K562 (cell line): ENCODE measurements at regions not wholly inside any gene's neighbourhood (a gene's known extent, or its start where the extent isn't known, plus 50 kb on each side); places are given as distances from the start of the nearest gene placed in this dataset.

Experiments
- ATAC-seq: fragments of 200-7000 bp; cut with Tn5 transposase; 3 replicates; pipeline ENCODE4 v1.9.1; 2020; ENCODE audit warnings: moderate library complexity
- BruUV-seq: library from RNA; stranded (reverse); fragments of 400-500 nt; replicated peaks from 2 replicates; lab custom pipeline; 2021; lab: Mats Ljungman, UMichigan
- CTCF ChIA-PET: fragments of 300-600 bp; formaldehyde crosslinking; extraction: SDS; loops from one replicate; lab custom pipeline; 2021; ENCODE audit warnings: low intra/inter-chr PET ratio; lab: Yijun Ruan, JAX
- POLR2A ChIA-PET: fragments of 300-600, 350-650 bp; sonication (Branson Sonifier 250); formaldehyde crosslinking; extraction: SDS; loops from one replicate; lab custom pipeline; 2021; ENCODE audit warnings: antibody characterized with exemption, inconsistent platforms; lab: Yijun Ruan, JAX
- DNase-seq, 4 experiments: peaks; one replicate each; pipeline versions ENCODE4 v3.0.0 to v3.0.0-alpha.2; 2011 to 2018; ENCODE audit warnings: low spot score in 3 of 4, mixed read lengths in 3 of 4; ENCODE audit errors: extremely low read depth in 1 of 4
- FAIRE-seq: peaks from 2 replicates; lab custom pipeline; 2011; peaks lifted over from hg19 to GRCh38; lab: Jason Lieb, UNC
- H2AFZ ChIP-seq: 2 replicates; pipeline ENCODE4 v1.6.0; 2011; ENCODE audit warnings: low read depth, low read length, control low read depth, inconsistent platforms
- H3K27ac ChIP-seq: fragments of 200-600 bp; 3 replicates; pipeline ENCODE4 v1.8.0; 2011; ENCODE audit warnings: low read depth, mild to moderate bottlenecking, control low read depth, inconsistent platforms, low read length, moderate library complexity, mixed read lengths; ENCODE audit errors: extremely low read depth
- H3K27me3 ChIP-seq, 2 experiments: fragments of 300-600 bp in 1 of 2; 2 replicates in 1 of 2; 3 replicates in 1 of 2; pipeline versions ENCODE4 v1.6.0 to v1.8.0; 2011; ENCODE audit warnings: inconsistent platforms in 2 of 2, low read length in 2 of 2, mild to moderate bottlenecking in 1 of 2, mixed read lengths in 1 of 2, moderate library complexity in 1 of 2; ENCODE audit not compliant: control insufficient read depth in 2 of 2, insufficient read depth in 2 of 2
- H3K36me3 ChIP-seq: fragments of 300-600 bp; 3 replicates; pipeline ENCODE4 v1.8.0; 2011; ENCODE audit warnings: mild to moderate bottlenecking, low read length, inconsistent platforms; ENCODE audit not compliant: control insufficient read depth, insufficient read depth
- H3K4me1 ChIP-seq, 2 experiments: fragments of 200-600 bp in 1 of 2; replicated peaks in 1 of 2; 2 replicates in 1 of 2; 3 replicates in 1 of 2; pipeline versions ENCODE4 v1.5.1 to v1.8.0; 2011; ENCODE audit warnings: inconsistent platforms in 2 of 2, low read length in 2 of 2, mild to moderate bottlenecking in 1 of 2, mixed read lengths in 1 of 2, moderate library complexity in 1 of 2; ENCODE audit not compliant: control insufficient read depth in 2 of 2, insufficient read depth in 2 of 2
- H3K4me2 ChIP-seq: 2 replicates; pipeline ENCODE4 v1.6.1; 2011; ENCODE audit warnings: low read length, control low read depth, inconsistent platforms, mixed read lengths; ENCODE audit not compliant: insufficient read depth
- H3K4me3 ChIP-seq: fragments of 200-600 bp; sonication (generic), shearing (Covaris generic); 2 replicates; pipeline ENCODE4 v1.5.1; 2016; ENCODE audit warnings: control low read depth, inconsistent platforms
- H3K79me2 ChIP-seq: fragments of 200-600 bp; 3 replicates; pipeline ENCODE4 v1.8.0; 2011; ENCODE audit warnings: low read length, inconsistent platforms; ENCODE audit not compliant: control insufficient read depth, insufficient read depth
- H3K9ac ChIP-seq, 2 experiments: 2 replicates each; pipeline versions ENCODE4 v1.6.0 to v1.6.1; 2011; ENCODE audit warnings: low read depth in 2 of 2, low read length in 2 of 2, control low read depth in 1 of 2, inconsistent platforms in 1 of 2, mild to moderate bottlenecking in 1 of 2, mixed read lengths in 1 of 2; ENCODE audit not compliant: insufficient read depth in 1 of 2
- H3K9me1 ChIP-seq: one replicate; pipeline ENCODE4 v1.6.0; 2011; ENCODE audit warnings: inconsistent platforms, mild to moderate bottlenecking, low read length, moderate library complexity; ENCODE audit not compliant: control insufficient read depth, insufficient read depth
- H3K9me3 ChIP-seq: replicated peaks from 2 replicates; pipeline ENCODE4 v1.5.1; 2011; ENCODE audit warnings: low read depth, low read length, inconsistent platforms; ENCODE audit not compliant: control insufficient read depth, insufficient read depth
- H4K20me1 ChIP-seq: replicated peaks from 2 replicates; pipeline ENCODE4 v1.6.1; 2011; ENCODE audit warnings: low read length, inconsistent platforms, mixed read lengths; ENCODE audit not compliant: control insufficient read depth, insufficient read depth
- ARNT ChIP-seq, 2 experiments: fragments of 450-650 bp; IDR thresholded peaks; 2 replicates each; pipeline ENCODE4 v1.6.1; 2016; ENCODE audit warnings: mild to moderate bottlenecking in 1 of 2
- EWSR1 ChIP-seq: fragments of 450-650 bp; IDR thresholded peaks from 2 replicates; pipeline ENCODE4 v1.6.1; 2018; ENCODE audit warnings: borderline replicate concordance, mild to moderate bottlenecking, low read depth, moderate library complexity; ENCODE audit not compliant: partially characterized antibody
- HDAC8 ChIP-seq: fragments of 450-650 bp; IDR thresholded peaks from 2 replicates; pipeline ENCODE4 v1.6.1; 2016; ENCODE audit warnings: mild to moderate bottlenecking, missing genetic modification characterization, moderate library complexity, missing compliant biosample characterization
- HMGN3 ChIP-seq: IDR thresholded peaks from 2 replicates; pipeline ENCODE4 v1.6.1; 2011; ENCODE audit warnings: borderline replicate concordance, low read depth, mild to moderate bottlenecking, mixed read lengths, low read length; ENCODE audit not compliant: insufficient read length; ENCODE audit errors: extremely low read depth
- NCOA4 ChIP-seq: fragments of 450-650 bp; IDR thresholded peaks from 2 replicates; pipeline ENCODE4 v1.6.1; 2018; ENCODE audit warnings: mild to moderate bottlenecking; ENCODE audit not compliant: partially characterized antibody
- NFIC ChIP-seq: fragments of 450-650 bp; IDR thresholded peaks from 2 replicates; pipeline ENCODE4 v1.6.1; 2017; ENCODE audit warnings: mild to moderate bottlenecking, inconsistent platforms
- NR1H2 ChIP-seq: sonication (generic); formaldehyde crosslinking; IDR thresholded peaks from 2 replicates; pipeline ENCODE4 v1.4.0; 2020; ENCODE audit warnings: mild to moderate bottlenecking, missing genetic modification reagents
- RBBP5 ChIP-seq: fragments of 200-600 bp; sonication (generic); IDR thresholded peaks from 2 replicates; pipeline ENCODE4 v1.6.1; 2012; ENCODE audit warnings: borderline replicate concordance, mild to moderate bottlenecking, low read length, control low read depth, inconsistent platforms; ENCODE audit not compliant: insufficient read depth, poor library complexity, severe bottlenecking
- SMARCE1 ChIP-seq: fragments of 450-650 bp; IDR thresholded peaks from 2 replicates; pipeline ENCODE4 v1.7.1; 2016; ENCODE audit warnings: mild to moderate bottlenecking
- TAF7 ChIP-seq: fragments of 450-650 bp; IDR thresholded peaks from 2 replicates; pipeline ENCODE4 v1.6.1; 2016; ENCODE audit warnings: missing genetic modification characterization, missing compliant biosample characterization
- TFAM ChIP-seq: fragments of 250-450 bp; sonication (Bioruptor Pico); conservative IDR thresholded peaks from 2 replicates; pipeline ENCODE4 v1.5.0; 2021; ENCODE audit warnings: mild to moderate bottlenecking, moderate library complexity
- ZNF24 ChIP-seq: fragments of 450-650 bp; IDR thresholded peaks from 2 replicates; pipeline ENCODE4 v1.6.1; 2016
- ZNF408 ChIP-seq: fragments of 250-450 bp; sonication (Bioruptor Pico); IDR thresholded peaks from 2 replicates; pipeline ENCODE4 v1.4.0; 2020; ENCODE audit warnings: low read depth, mild to moderate bottlenecking, moderate library complexity
- ZNF785 ChIP-seq: fragments of 250-450 bp; sonication (Bioruptor Pico); IDR thresholded peaks from 2 replicates; pipeline ENCODE4 v1.4.0; 2020; ENCODE audit warnings: mild to moderate bottlenecking
- WGBS: fragments of 100-300 bp; shearing (Covaris generic); methylation state at CpG from one replicate; pipeline ENCODE4 v1.1.6; 2016; ENCODE audit warnings: low coverage, mixed read lengths; ENCODE audit not compliant: insufficient coverage; ENCODE audit errors: missing lambda C conversion rate; 5-methylcytosine and 5-hydroxymethylcytosine counted together
- in situ Hi-C: fragments of 300-500 bp; cut with MboI; formaldehyde crosslinking; loops from 4 replicates; pipeline ENCODE4 v1.15.0; 2018; ENCODE audit warnings: inconsistent platforms, mixed read lengths
- intact Hi-C: fragments of 100-400 bp; cut with micrococcal nuclease; formaldehyde crosslinking; loops from 2 replicates; pipeline ENCODE4 v1.14.2; 2022
- TF ChIP-seq, protein P1 (sequence below): fragments of 250-450 bp; sonication (Bioruptor Pico); IDR thresholded peaks from 2 replicates; pipeline ENCODE4 v1.6.1; 2021; ENCODE audit warnings: mild to moderate bottlenecking
- TF ChIP-seq, protein P2 (sequence below): sonication (generic); formaldehyde crosslinking; IDR thresholded peaks from 2 replicates; pipeline ENCODE4 v1.8.1; 2023; ENCODE audit warnings: mild to moderate bottlenecking, missing genetic modification reagents

DNA sequence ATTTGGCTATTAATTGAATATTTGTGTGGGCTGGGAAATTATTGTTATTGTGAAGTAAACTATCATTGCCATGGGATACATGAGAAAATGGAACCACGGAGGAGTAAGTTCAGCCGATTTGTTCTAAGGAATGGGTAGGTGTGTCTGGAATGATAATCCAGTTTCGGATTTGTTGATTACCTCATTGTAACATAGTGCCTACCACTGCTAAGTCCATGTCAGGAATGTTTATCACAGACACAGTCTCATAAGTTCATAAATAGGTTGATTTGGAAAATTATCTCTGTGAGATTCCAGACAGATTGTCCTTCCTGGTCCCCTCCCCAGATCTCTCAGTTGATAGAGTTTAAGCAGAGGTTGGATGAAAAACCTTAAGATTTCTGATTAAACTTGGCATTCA lies 78.1 kb upstream of the MAST4 start:
- in situ Hi-C loops (no loop called here), intact Hi-C loops (no loop called here)
- FAIRE-seq (no peak), ATAC-seq (no peak), DNase-seq (no peak)
- H4K20me1 ChIP-seq = no peaks in the 10 kb centered on the region
- WGBS = 0% methylated on average over 3 of the region's 3 CpGs
- no peak overlapping the region for H3K9ac ChIP-seq
- H3K27ac ChIP-seq = no peak overlapping the region
- H3K9me3 ChIP-seq = no peaks in the 10 kb centered on the region
- no peak overlapping the region for H2AFZ ChIP-seq
- H3K4me2 ChIP-seq = no peak overlapping the region
- CTCF ChIA-PET = no interaction called here
- H3K4me3 ChIP-seq = no peak overlapping the region
- no peaks in the 10 kb centered on the region for H3K27me3 ChIP-seq
- H3K79me2 ChIP-seq = no peaks in the 10 kb centered on the region
- POLR2A ChIA-PET = no interaction called here
- no peak for TF ChIP-seq TFAM (CRISPR knock-in tag)
- no peak for TF ChIP-seq ARNT (IDR thresholded peaks at IDR 0.05)
- no peak for TF ChIP-seq SMARCE1
- no peak for TF ChIP-seq NR1H2 (CRISPR knock-in tag)
- TF ChIP-seq, protein P1, sequence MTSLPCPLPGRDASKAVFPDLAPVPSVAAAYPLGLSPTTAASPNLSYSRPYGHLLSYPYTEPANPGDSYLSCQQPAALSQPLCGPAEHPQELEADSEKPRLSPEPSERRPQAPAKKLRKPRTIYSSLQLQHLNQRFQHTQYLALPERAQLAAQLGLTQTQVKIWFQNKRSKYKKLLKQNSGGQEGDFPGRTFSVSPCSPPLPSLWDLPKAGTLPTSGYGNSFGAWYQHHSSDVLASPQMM (CRISPR knock-in tag) = no peak
- TF ChIP-seq ZNF785 (CRISPR knock-in tag) = no peak
- no peak for TF ChIP-seq ZNF24
- TF ChIP-seq EWSR1 = no peak
- no peak for TF ChIP-seq ZNF408
- TF ChIP-seq NFIC = no peak
- TF ChIP-seq TAF7 (tag) = no peak
- TF ChIP-seq, protein P2, sequence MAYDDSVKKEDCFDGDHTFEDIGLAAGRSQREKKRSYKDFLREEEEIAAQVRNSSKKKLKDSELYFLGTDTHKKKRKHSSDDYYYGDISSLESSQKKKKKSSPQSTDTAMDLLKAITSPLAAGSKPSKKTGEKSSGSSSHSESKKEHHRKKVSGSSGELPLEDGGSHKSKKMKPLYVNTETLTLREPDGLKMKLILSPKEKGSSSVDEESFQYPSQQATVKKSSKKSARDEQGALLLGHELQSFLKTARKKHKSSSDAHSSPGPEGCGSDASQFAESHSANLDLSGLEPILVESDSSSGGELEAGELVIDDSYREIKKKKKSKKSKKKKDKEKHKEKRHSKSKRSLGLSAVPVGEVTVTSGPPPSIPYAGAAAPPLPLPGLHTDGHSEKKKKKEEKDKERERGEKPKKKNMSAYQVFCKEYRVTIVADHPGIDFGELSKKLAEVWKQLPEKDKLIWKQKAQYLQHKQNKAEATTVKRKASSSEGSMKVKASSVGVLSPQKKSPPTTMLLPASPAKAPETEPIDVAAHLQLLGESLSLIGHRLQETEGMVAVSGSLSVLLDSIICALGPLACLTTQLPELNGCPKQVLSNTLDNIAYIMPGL = no peak
- no peak for TF ChIP-seq HMGN3
- TF ChIP-seq HDAC8 = no peak
- TF ChIP-seq RBBP5 = no peak
- no peak for TF ChIP-seq NCOA4
- no TSS peak for BruUV-seq
- no peaks in the 10 kb centered on the region for H3K4me1 ChIP-seq
- no peaks in the 10 kb centered on the region for H3K36me3 ChIP-seq
- no peaks in the 10 kb centered on the region for H3K9me1 ChIP-seq
